ENCODE measurements at regions not wholly inside any gene's neighbourhood (a gene's known extent, or its start where the extent isn't known, plus 50 kb on each side); places are given as distances from the start of the nearest gene placed in this dataset.

DNA sequence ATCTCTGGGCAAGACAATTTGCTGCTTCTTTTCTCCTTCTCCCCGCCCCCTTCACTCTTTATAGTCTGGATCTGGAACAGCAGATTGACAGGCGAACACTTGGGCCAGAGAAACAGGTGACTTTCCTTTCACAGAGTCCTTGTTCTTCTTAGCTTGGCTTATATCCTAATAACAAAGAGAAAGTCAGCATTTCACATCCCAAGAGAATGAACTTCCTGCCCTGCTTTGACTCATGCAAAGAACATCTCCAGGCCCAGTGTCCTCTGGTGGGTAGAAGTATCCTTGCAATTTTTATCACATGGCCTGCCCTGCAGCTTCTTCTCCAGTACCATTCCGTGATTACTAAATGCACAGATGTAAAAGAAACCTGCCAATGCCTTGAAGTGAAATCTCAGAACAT, 764.4 kb downstream of the ADGRL2 start:
- WGBS (ENCODE audit: insufficient coverage, insufficient replicate concordance, low lambda C conversion rate, missing lambda C conversion rate), result 0% methylated on average over 3 of the region's 3 CpGs
- H4K20me1 ChIP-seq (ENCODE audit: control insufficient read depth, insufficient read depth), result no peaks in the 10 kb centered on the region
- ChIA-PET SMC1A (ENCODE audit: uncharacterized antibody, unreplicated experiment) (no interaction called here), RAD21 (ENCODE audit: unreplicated experiment) (no interaction called here), POLR2A (no interaction called here), CTCF (interaction anchor here (1.3 to 1.4 kb wide), 2 partner anchors 12 to 54 kb away, joined by 3 read pairs; no protein-coding TSS in a partner anchor)
- H3K9me3 ChIP-seq (replicated peaks; ENCODE audit: control insufficient read depth, insufficient read depth, low read length), result no peaks in the 10 kb centered on the region
- no peak overlapping the region for H3K4me2 ChIP-seq (ENCODE audit: control insufficient read depth, insufficient read depth)
- intact Hi-C loops (cut with micrococcal nuclease; ENCODE audit: unreplicated experiment) (no loop called here), in situ Hi-C loops (cut with MboI) (no loop called here)
- H3K9ac ChIP-seq (ENCODE audit: control insufficient read depth, insufficient read depth, low read length), result no peak overlapping the region
- DNase-seq (ENCODE audit: low read depth, low spot score) (no peak), FAIRE-seq (no peak), ATAC-seq (no peak)
- H2AFZ ChIP-seq (ENCODE audit: control insufficient read depth, low read depth, low read length), result no peak overlapping the region
- no TSS peak for BruUV-seq (replicated peaks)
- no peaks in the 10 kb centered on the region for H3K79me2 ChIP-seq (ENCODE audit: control insufficient read depth, insufficient read depth, low read length)
- no peak overlapping the region for H3K4me3 ChIP-seq
- H3K27me3 ChIP-seq (replicated peaks in 1 of 2; ENCODE audit: control insufficient read depth in 2 of 2, insufficient read depth in 2 of 2, low read length in 1 of 2), result no peaks in the 10 kb centered on the region
- no peaks in the 10 kb centered on the region for H3K4me1 ChIP-seq (ENCODE audit: control insufficient read depth, insufficient read depth, low read length)
- no peak overlapping the region for H3K27ac ChIP-seq (ENCODE audit: control insufficient read depth, insufficient read depth)
- H3K36me3 ChIP-seq (ENCODE audit: control insufficient read depth in 2 of 2, insufficient read depth in 2 of 2, low read length in 1 of 2), result no peaks in the 10 kb centered on the region
- TF ChIP-seq, protein P1, sequence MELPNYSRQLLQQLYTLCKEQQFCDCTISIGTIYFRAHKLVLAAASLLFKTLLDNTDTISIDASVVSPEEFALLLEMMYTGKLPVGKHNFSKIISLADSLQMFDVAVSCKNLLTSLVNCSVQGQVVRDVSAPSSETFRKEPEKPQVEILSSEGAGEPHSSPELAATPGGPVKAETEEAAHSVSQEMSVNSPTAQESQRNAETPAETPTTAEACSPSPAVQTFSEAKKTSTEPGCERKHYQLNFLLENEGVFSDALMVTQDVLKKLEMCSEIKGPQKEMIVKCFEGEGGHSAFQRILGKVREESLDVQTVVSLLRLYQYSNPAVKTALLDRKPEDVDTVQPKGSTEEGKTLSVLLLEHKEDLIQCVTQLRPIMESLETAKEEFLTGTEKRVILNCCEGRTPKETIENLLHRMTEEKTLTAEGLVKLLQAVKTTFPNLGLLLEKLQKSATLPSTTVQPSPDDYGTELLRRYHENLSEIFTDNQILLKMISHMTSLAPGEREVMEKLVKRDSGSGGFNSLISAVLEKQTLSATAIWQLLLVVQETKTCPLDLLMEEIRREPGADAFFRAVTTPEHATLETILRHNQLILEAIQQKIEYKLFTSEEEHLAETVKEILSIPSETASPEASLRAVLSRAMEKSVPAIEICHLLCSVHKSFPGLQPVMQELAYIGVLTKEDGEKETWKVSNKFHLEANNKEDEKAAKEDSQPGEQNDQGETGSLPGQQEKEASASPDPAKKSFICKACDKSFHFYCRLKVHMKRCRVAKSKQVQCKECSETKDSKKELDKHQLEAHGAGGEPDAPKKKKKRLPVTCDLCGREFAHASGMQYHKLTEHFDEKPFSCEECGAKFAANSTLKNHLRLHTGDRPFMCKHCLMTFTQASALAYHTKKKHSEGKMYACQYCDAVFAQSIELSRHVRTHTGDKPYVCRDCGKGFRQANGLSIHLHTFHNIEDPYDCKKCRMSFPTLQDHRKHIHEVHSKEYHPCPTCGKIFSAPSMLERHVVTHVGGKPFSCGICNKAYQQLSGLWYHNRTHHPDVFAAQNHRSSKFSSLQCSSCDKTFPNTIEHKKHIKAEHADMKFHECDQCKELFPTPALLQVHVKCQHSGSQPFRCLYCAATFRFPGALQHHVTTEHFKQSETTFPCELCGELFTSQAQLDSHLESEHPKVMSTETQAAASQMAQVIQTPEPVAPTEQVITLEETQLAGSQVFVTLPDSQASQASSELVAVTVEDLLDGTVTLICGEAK (IDR thresholded peaks at IDR 0.05; ENCODE audit: borderline replicate concordance), result no peak
- no peak for TF ChIP-seq TCF12 (IDR thresholded peaks at IDR 0.05; ENCODE audit: low read depth, low read length)
- TF ChIP-seq, protein P2, sequence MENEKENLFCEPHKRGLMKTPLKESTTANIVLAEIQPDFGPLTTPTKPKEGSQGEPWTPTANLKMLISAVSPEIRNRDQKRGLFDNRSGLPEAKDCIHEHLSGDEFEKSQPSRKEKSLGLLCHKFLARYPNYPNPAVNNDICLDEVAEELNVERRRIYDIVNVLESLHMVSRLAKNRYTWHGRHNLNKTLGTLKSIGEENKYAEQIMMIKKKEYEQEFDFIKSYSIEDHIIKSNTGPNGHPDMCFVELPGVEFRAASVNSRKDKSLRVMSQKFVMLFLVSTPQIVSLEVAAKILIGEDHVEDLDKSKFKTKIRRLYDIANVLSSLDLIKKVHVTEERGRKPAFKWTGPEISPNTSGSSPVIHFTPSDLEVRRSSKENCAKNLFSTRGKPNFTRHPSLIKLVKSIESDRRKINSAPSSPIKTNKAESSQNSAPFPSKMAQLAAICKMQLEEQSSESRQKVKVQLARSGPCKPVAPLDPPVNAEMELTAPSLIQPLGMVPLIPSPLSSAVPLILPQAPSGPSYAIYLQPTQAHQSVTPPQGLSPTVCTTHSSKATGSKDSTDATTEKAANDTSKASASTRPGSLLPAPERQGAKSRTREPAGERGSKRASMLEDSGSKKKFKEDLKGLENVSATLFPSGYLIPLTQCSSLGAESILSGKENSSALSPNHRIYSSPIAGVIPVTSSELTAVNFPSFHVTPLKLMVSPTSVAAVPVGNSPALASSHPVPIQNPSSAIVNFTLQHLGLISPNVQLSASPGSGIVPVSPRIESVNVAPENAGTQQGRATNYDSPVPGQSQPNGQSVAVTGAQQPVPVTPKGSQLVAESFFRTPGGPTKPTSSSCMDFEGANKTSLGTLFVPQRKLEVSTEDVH (IDR thresholded peaks at IDR 0.05; ENCODE audit: low read depth, partially characterized antibody), result no peak
- TF ChIP-seq, protein P3, sequence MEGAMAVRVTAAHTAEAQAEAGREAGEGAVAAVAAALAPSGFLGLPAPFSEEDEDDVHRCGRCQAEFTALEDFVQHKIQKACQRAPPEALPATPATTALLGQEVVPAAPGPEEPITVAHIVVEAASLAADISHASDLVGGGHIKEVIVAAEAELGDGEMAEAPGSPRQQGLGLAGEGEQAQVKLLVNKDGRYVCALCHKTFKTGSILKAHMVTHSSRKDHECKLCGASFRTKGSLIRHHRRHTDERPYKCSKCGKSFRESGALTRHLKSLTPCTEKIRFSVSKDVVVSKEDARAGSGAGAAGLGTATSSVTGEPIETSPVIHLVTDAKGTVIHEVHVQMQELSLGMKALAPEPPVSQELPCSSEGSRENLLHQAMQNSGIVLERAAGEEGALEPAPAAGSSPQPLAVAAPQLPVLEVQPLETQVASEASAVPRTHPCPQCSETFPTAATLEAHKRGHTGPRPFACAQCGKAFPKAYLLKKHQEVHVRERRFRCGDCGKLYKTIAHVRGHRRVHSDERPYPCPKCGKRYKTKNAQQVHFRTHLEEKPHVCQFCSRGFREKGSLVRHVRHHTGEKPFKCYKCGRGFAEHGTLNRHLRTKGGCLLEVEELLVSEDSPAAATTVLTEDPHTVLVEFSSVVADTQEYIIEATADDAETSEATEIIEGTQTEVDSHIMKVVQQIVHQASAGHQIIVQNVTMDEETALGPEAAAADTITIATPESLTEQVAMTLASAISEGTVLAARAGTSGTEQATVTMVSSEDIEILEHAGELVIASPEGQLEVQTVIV (IDR thresholded peaks at IDR 0.05; ENCODE audit: borderline replicate concordance, partially characterized antibody), result no peak
- TF ChIP-seq, protein P4, sequence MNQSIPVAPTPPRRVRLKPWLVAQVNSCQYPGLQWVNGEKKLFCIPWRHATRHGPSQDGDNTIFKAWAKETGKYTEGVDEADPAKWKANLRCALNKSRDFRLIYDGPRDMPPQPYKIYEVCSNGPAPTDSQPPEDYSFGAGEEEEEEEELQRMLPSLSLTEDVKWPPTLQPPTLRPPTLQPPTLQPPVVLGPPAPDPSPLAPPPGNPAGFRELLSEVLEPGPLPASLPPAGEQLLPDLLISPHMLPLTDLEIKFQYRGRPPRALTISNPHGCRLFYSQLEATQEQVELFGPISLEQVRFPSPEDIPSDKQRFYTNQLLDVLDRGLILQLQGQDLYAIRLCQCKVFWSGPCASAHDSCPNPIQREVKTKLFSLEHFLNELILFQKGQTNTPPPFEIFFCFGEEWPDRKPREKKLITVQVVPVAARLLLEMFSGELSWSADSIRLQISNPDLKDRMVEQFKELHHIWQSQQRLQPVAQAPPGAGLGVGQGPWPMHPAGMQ (IDR thresholded peaks at IDR 0.05; ENCODE audit: borderline replicate concordance), result no peak
- TF ChIP-seq BCL11A (IDR thresholded peaks at IDR 0.05; ENCODE audit: low read depth, low read length), result no peak
- no peak for TF ChIP-seq EP300 (IDR thresholded peaks at IDR 0.05; ENCODE audit: borderline replicate concordance in 1 of 2, control insufficient read depth in 1 of 2, low read depth in 2 of 2, low read length in 2 of 2)
- TF ChIP-seq POLR2AphosphoS5 (IDR thresholded peaks at IDR 0.05; ENCODE audit: low read length), result no peak
- no peak for TF ChIP-seq PAX5 (IDR thresholded peaks at IDR 0.05; ENCODE audit: borderline replicate concordance, low read depth, low read length)
- no peak for TF ChIP-seq DPF2 (IDR thresholded peaks at IDR 0.05)
- no peak for TF ChIP-seq HDAC6 (IDR thresholded peaks at IDR 0.05; ENCODE audit: unreplicated experiment)
- no peak for TF ChIP-seq RAD21 (IDR thresholded peaks at IDR 0.05; ENCODE audit: insufficient read depth, low read depth, low read length)
- no peak for TF ChIP-seq NRF1 (conservative IDR thresholded peaks at IDR 0.05; ENCODE audit: low read depth, low read length)
